ENCODE measurements at regions not wholly inside any gene's neighbourhood (a gene's known extent, or its start where the extent isn't known, plus 50 kb on each side); places are given as distances from the start of the nearest gene placed in this dataset.
"Not testable (repeated sequence)": the region's sequence is repeated elsewhere in the genome, so short reads cannot be mapped to it uniquely, and the experiment has no call there.

- not testable (repeated sequence) for H3K9me3 Mint-ChIP-seq; ATAC-seq (replicated peaks); H3K27ac Mint-ChIP-seq; H3K4me3 Mint-ChIP-seq; H3K36me3 Mint-ChIP-seq (ENCODE audit: low read depth); H3K4me1 Mint-ChIP-seq
- H3K27me3 Mint-ChIP-seq, result peaks cover 16% of the 10 kb centered on the region
Observed at GRCh38 chr13:44863641-44864040, 125.6 kb downstream of the NUFIP1 start.

DNA sequence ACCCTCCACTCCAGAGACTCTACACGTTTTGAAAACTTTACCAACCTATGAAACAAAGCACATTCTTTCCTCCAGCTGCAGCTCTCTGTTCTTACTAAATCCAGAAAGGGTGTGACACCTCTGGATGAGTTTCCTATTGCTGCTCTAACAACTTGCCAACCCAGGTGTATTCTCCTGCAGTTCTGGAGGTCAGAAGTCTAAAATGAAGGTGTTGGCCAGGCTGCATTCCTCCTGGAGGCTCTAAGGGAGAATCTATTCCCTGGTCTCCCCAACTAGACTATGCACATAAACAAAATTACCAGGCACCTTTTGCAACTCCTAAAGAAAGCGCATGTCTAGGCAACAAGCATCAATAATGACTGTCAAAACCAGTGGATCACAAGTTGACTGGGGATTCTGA is 128.8 kb downstream of the NUFIP1 start:
- no peaks in the 10 kb centered on the region for H3K4me1 Mint-ChIP-seq
- H3K27me3 Mint-ChIP-seq, result peaks cover 31% of the 10 kb centered on the region
- no peaks in the 10 kb centered on the region for H3K36me3 Mint-ChIP-seq (ENCODE audit: low read depth)
- no peak overlapping the region for H3K27ac Mint-ChIP-seq
- H3K4me3 Mint-ChIP-seq, result no peak overlapping the region
- H3K9me3 Mint-ChIP-seq, result no peaks in the 10 kb centered on the region
- no peak for ATAC-seq (replicated peaks)

- no peaks in the 10 kb centered on the region for H3K36me3 Mint-ChIP-seq (ENCODE audit: low read depth)
- H3K27ac Mint-ChIP-seq, result no peak overlapping the region
- H3K9me3 Mint-ChIP-seq, result no peaks in the 10 kb centered on the region
- H3K27me3 Mint-ChIP-seq, result peaks cover 44% of the 10 kb centered on the region
- no peaks in the 10 kb centered on the region for H3K4me1 Mint-ChIP-seq
- H3K4me3 Mint-ChIP-seq, result no peak overlapping the region
- ATAC-seq (replicated peaks), result no peak
Observed at GRCh38 chr13:44857736-44858135, 131.5 kb downstream of the NUFIP1 start.

DNA sequence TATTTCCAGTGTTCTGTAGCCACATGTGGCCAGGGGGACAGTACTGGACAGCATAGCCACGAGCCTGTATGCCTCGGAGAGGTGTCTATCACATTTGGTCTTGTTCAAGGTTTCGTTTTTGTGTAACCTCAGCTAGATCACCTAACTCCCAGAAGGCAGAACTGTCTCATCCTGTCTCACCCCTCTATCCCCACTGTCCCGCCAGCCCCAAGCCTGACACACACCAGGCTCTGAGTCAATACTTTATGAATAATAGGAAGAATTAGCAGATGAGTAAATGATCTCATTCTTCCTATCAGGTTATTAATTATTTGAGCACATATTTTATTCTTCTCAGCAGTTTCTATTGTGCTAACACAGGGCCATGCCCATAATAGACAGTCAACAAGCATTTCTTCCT is 132.2 kb downstream of the NUFIP1 start:
- H3K4me3 Mint-ChIP-seq, result no peak overlapping the region
- no peak for ATAC-seq (replicated peaks)
- no peaks in the 10 kb centered on the region for H3K4me1 Mint-ChIP-seq
- no peaks in the 10 kb centered on the region for H3K36me3 Mint-ChIP-seq (ENCODE audit: low read depth)
- peaks cover 44% of the 10 kb centered on the region for H3K27me3 Mint-ChIP-seq
- H3K27ac Mint-ChIP-seq, result no peak overlapping the region
- no peaks in the 10 kb centered on the region for H3K9me3 Mint-ChIP-seq

GRCh38 chr13:44855860-44856259 is 133.4 kb downstream of the NUFIP1 start:
- no peak for ATAC-seq (replicated peaks)
- peaks cover 44% of the 10 kb centered on the region for H3K27me3 Mint-ChIP-seq

DNA sequence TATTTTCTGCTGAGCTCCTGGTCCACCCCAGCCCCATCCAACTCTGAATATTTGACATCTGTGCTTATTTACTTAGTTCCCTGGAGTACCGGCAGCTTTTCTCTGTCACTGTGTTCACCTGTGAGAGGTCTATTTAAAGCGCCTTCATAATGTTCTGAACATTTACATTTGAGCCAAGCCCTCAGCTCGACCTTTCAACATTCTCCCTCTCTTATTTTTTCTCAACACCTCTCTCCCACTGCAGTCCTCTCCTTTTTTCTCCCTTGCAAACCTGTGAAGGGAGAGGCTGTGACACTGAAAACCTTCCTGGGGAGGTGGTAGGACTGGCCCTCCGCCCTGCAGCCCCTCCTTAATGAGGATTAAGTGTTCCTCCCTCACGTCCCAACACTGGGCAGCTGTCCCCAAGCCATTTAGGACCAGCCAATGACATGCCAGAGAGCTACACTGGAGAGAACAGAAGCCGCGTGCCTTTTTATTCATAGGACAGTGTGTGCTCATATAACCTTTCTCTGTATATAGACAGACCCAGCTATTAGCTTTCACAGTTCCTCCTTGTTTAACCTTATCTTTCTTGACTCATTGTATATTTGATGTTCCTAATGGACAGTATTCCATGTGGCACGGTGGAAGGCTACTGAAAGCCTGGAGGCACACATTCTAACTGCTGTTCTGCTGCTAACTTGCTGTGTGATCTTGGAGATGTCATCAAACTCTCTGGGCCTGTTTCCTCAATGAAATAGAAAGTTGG is 134.8 kb downstream of the NUFIP1 start:
- Mint-ChIP-seq H3K9me3 (no peaks in the 10 kb centered on the region), H3K27me3 (peaks cover 34% of the 10 kb centered on the region), H3K36me3 (ENCODE audit: low read depth) (no peaks in the 10 kb centered on the region), H3K4me3 (no peak overlapping the region), H3K4me1 (no peaks in the 10 kb centered on the region), H3K27ac (no peak overlapping the region)
- ATAC-seq (replicated peaks), result no peak

More at GRCh38 chr13:44855860-44856259, 133.4 kb downstream of the NUFIP1 start:
- Mint-ChIP-seq H3K36me3 (ENCODE audit: low read depth) (no peaks in the 10 kb centered on the region), H3K4me1 (no peaks in the 10 kb centered on the region), H3K4me3 (no peak overlapping the region), H3K27ac (no peak overlapping the region), H3K9me3 (no peaks in the 10 kb centered on the region)

DNA sequence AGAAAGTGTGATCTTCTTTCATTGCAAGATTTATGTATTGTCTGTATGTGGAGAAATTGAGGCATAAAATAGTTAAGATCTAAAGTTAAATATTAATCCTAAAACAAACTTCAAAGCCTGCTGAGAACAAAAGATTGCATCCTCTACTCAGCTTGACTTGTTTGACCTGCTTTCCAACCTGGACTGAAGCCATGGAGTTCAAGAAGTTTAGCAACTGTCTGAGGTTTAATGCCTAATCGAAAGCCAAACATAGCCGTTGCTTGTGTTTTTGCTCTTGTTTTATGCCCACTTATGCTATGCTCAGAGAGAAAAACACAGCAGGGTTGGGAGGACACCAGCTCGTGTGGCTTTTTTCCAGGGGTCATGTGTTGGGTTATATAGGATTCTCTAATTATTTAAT is 135.6 kb downstream of the NUFIP1 start:
- H3K27ac Mint-ChIP-seq, result no peak overlapping the region
- no peaks in the 10 kb centered on the region for H3K36me3 Mint-ChIP-seq (ENCODE audit: low read depth)
- no peak overlapping the region for H3K4me3 Mint-ChIP-seq
- H3K27me3 Mint-ChIP-seq, result peaks cover 28% of the 10 kb centered on the region
- no peak for ATAC-seq (replicated peaks)
- no peaks in the 10 kb centered on the region for H3K9me3 Mint-ChIP-seq
- no peaks in the 10 kb centered on the region for H3K4me1 Mint-ChIP-seq

- Mint-ChIP-seq H3K27me3 (peaks cover 16% of the 10 kb centered on the region), H3K27ac (no peak overlapping the region), H3K9me3 (no peaks in the 10 kb centered on the region), H3K4me3 (no peak overlapping the region), H3K36me3 (ENCODE audit: low read depth) (no peaks in the 10 kb centered on the region), H3K4me1 (no peaks in the 10 kb centered on the region)
- ATAC-seq (replicated peaks), result no peak
Observed at GRCh38 chr13:44848920-44849676, 140.2 kb downstream of the NUFIP1 start.

- not testable (repeated sequence) for H3K4me1 Mint-ChIP-seq; H3K9me3 Mint-ChIP-seq; ATAC-seq (replicated peaks); H3K27ac Mint-ChIP-seq; H3K36me3 Mint-ChIP-seq (ENCODE audit: low read depth); H3K4me3 Mint-ChIP-seq
- peaks cover 13% of the 10 kb centered on the region for H3K27me3 Mint-ChIP-seq
Observed at GRCh38 chr13:44845281-44846058, 143.8 kb downstream of the NUFIP1 start.

DNA sequence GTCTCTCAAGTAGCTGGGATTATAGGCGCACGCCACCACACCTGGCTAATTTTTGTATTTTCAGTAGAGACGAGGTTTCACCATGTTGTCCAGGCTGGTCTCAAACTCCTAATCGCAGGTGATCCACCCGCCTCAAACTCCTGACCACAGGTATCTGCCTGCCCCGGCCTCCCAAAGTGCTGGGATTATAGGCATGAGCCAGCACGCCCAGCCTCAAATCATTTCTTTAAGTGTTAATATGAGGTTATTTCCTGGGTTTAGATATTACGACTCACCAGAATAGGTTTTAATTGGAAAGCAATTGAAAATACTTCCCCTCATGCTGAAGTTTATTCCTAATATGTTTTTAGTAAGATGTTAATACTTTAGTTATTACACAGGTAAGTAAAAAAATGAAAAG is 144.5 kb downstream of the NUFIP1 start:
- Mint-ChIP-seq H3K36me3 (ENCODE audit: low read depth) (no peaks in the 10 kb centered on the region), H3K9me3 (no peaks in the 10 kb centered on the region), H3K27ac (no peak overlapping the region), H3K27me3 (peaks cover 13% of the 10 kb centered on the region), H3K4me1 (no peaks in the 10 kb centered on the region), H3K4me3 (no peak overlapping the region)
- ATAC-seq (replicated peaks), result no peak

- no peaks in the 10 kb centered on the region for H3K36me3 Mint-ChIP-seq (ENCODE audit: low read depth)
- peak; percentile 56 for ATAC-seq (replicated peaks)
- peaks cover 13% of the 10 kb centered on the region for H3K27me3 Mint-ChIP-seq
- H3K4me1 Mint-ChIP-seq, result no peaks in the 10 kb centered on the region
- H3K27ac Mint-ChIP-seq, result no peak overlapping the region
- H3K4me3 Mint-ChIP-seq, result no peak overlapping the region
- H3K9me3 Mint-ChIP-seq, result no peaks in the 10 kb centered on the region
Observed at GRCh38 chr13:44843403-44843802, 145.9 kb downstream of the NUFIP1 start.

- no peaks in the 10 kb centered on the region for H3K4me1 Mint-ChIP-seq
- H3K36me3 Mint-ChIP-seq (ENCODE audit: low read depth), result no peaks in the 10 kb centered on the region
- no peak overlapping the region for H3K4me3 Mint-ChIP-seq
- H3K27ac Mint-ChIP-seq, result no peak overlapping the region
- H3K27me3 Mint-ChIP-seq, result peaks cover 8% of the 10 kb centered on the region
- H3K9me3 Mint-ChIP-seq, result no peaks in the 10 kb centered on the region
- ATAC-seq (replicated peaks), result no peak
Observed at GRCh38 chr13:44842158-44842557, 147.1 kb downstream of the NUFIP1 start.

- Mint-ChIP-seq H3K4me3 (no peak overlapping the region), H3K9me3 (no peaks in the 10 kb centered on the region), H3K4me1 (no peaks in the 10 kb centered on the region), H3K36me3 (ENCODE audit: low read depth) (no peaks in the 10 kb centered on the region), H3K27me3 (peaks cover under 1% of the 10 kb centered on the region), H3K27ac (no peak overlapping the region)
- no peak for ATAC-seq (replicated peaks)
Observed at GRCh38 chr13:44840131-44840530, 149.1 kb downstream of the NUFIP1 start.

DNA sequence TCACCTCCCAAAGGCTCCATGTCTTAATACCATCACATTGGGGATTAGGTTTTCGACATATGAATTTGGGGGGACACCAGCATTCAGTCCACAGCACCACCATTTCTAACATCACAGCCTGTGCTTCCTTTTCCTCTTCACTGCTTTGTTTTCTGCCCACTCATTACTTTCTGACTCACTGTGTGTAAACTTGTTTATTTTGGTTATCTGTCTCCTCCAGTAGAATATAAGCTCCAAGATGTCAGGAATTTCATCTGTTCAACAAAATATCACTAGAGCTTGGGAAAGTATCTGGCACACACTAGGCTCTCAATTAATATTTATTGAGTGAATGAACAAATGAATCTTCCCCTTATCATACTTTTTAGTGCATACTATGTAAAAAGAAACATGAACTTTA is 152.0 kb downstream of the NUFIP1 start:
- Mint-ChIP-seq H3K36me3 (ENCODE audit: low read depth) (no peaks in the 10 kb centered on the region), H3K9me3 (no peaks in the 10 kb centered on the region), H3K4me1 (no peaks in the 10 kb centered on the region), H3K27me3 (peaks cover 3% of the 10 kb centered on the region), H3K4me3 (no peak overlapping the region), H3K27ac (no peak overlapping the region)
- no peak for ATAC-seq (replicated peaks)

DNA sequence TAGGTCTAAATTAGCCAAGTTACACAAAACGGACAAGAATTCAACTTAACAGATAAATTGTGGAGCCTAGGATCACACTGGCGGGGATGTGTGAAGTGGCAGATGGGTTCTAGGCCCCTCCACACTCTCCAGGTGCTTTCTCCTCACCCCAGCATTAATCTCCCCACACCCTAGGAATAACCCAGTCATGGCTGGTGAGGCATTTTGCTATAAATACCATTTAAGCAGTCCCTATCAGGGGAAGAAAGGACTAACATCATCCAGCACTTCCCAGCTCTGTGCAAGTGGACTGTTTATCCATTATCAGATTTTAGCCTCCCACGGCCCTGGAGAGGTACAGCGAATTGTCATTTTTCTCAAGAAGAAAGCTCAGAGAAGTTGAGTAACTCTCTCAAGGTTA is 154.9 kb downstream of the NUFIP1 start:
- Mint-ChIP-seq H3K4me3 (no peak overlapping the region), H3K27ac (no peak overlapping the region), H3K27me3 (peaks cover 3% of the 10 kb centered on the region), H3K36me3 (ENCODE audit: low read depth) (no peaks in the 10 kb centered on the region), H3K9me3 (no peaks in the 10 kb centered on the region), H3K4me1 (no peaks in the 10 kb centered on the region)
- ATAC-seq (replicated peaks), result no peak

Data from activated T-helper 17 cell treated with anti-CD3 and anti-CD28 coated beads, Interleukin-2, amount 50 U/mL, for 72 hours (primary cell).